Peyer's patch (tissue), 4 donors: ENCODE measurements at regions not wholly inside any gene's neighbourhood (a gene's known extent, or its start where the extent isn't known, plus 50 kb on each side); places are given as distances from the start of the nearest gene placed in this dataset.
"Not testable (repeated sequence)": the region's sequence is repeated elsewhere in the genome, so short reads cannot be mapped to it uniquely, and the experiment has no call there.

Source experiments
- CTCF ChIP-seq, 6 experiments: fragments of 450-650 bp in 4 of 6; fragments of 200-600 bp in 2 of 6; sonication (generic) in 1 of 6; IDR thresholded peaks; one replicate each; pipeline ENCODE4 v1.5.1; 2017 to 2019; ENCODE audit warnings: antibody characterized with exemption in 6 of 6, mild to moderate bottlenecking in 3 of 6, moderate library complexity in 1 of 6
- POLR2A ChIP-seq, 2 donors: fragments of 450-650 bp; IDR thresholded peaks; one replicate each; pipeline ENCODE4 v1.5.1; 2017; ENCODE audit warnings: antibody characterized with exemption in 2 of 2, mild to moderate bottlenecking in 2 of 2, moderate library complexity in 2 of 2

GRCh38 chr22:11030571-11031410, 4497.2 kb upstream of the OR11H1 start:
- not testable (repeated sequence) for TF ChIP-seq CTCF, POLR2A (IDR thresholded peaks at IDR 0.05)
